Type B pancreatic cell (in vitro differentiated cells): ENCODE measurements at regions not wholly inside any gene's neighbourhood (a gene's known extent, or its start where the extent isn't known, plus 50 kb on each side); places are given as distances from the start of the nearest gene placed in this dataset.

Experiments
- DNase-seq: peaks from one replicate; pipeline ENCODE4 v3.0.0; 2021; ENCODE audit warnings: mixed read lengths; ENCODE audit not compliant: unreplicated experiment; ENCODE audit errors: extremely low spot score
- H3K27ac Mint-ChIP-seq: 2 replicates; pipeline ENCODE4 v1.8.0; 2021; ENCODE audit warnings: mild to moderate bottlenecking, mixed read lengths
- H3K27me3 Mint-ChIP-seq: 2 replicates; pipeline ENCODE4 v1.8.0; 2021; ENCODE audit warnings: mixed read lengths
- H3K36me3 Mint-ChIP-seq: 2 replicates; pipeline ENCODE4 v1.8.0; 2021; ENCODE audit warnings: mixed read lengths
- H3K4me1 Mint-ChIP-seq: one replicate; pipeline ENCODE4 v1.8.0; 2021; ENCODE audit warnings: mixed read lengths; ENCODE audit not compliant: unreplicated experiment
- H3K4me3 Mint-ChIP-seq: 2 replicates; pipeline ENCODE4 v1.8.0; 2021; ENCODE audit warnings: mild to moderate bottlenecking, mixed read lengths
- H3K9me3 Mint-ChIP-seq: 2 replicates; pipeline ENCODE4 v1.8.0; 2021; ENCODE audit warnings: mixed read lengths
- TF ChIP-seq, protein P1 (sequence below): fragments of 200-600 bp; sonication (generic); conservative IDR thresholded peaks from 2 replicates; pipeline ENCODE4 v1.5.0; 2021; ENCODE audit warnings: antibody characterized with exemption, mild to moderate bottlenecking

DNA sequence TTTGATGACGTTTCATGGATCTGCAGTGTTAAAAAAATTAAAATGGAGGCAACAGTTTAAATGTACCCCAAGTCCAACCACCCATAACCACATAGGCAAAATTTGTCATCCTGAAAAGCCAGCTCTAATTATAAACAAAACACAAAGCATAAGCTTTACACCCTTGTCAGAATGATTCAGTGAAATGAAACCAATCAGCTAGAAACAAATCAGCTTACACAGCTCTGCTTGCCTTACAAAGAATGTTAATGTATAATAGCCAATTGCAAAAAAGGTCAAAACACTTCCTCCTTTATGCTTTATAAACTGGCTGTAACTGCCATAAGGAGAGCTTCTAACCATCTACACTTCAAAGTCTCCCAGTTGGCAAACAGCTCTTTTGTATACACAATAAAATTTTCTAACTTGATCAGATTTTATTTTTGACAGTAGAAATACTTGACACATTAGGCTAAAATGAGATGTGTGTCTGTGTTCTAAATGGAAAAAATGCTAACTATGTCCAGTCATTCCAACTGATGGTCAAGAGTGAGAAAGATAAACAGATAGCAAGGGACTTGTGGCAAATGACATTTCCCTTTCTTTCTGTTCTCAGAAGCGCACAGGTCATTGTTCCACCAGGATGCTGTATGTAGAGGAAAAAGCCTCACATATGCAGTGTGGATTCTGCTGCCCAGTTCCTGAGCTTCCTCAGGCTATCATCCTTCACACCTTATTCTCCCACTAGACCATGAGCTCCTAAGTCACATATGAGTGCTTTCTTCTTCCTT, 344.3 kb upstream of the ID4 start:
- no peaks in the 10 kb centered on the region for H3K4me1 Mint-ChIP-seq
- TF ChIP-seq, protein P1, sequence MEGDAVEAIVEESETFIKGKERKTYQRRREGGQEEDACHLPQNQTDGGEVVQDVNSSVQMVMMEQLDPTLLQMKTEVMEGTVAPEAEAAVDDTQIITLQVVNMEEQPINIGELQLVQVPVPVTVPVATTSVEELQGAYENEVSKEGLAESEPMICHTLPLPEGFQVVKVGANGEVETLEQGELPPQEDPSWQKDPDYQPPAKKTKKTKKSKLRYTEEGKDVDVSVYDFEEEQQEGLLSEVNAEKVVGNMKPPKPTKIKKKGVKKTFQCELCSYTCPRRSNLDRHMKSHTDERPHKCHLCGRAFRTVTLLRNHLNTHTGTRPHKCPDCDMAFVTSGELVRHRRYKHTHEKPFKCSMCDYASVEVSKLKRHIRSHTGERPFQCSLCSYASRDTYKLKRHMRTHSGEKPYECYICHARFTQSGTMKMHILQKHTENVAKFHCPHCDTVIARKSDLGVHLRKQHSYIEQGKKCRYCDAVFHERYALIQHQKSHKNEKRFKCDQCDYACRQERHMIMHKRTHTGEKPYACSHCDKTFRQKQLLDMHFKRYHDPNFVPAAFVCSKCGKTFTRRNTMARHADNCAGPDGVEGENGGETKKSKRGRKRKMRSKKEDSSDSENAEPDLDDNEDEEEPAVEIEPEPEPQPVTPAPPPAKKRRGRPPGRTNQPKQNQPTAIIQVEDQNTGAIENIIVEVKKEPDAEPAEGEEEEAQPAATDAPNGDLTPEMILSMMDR: no peak
- no peaks in the 10 kb centered on the region for H3K9me3 Mint-ChIP-seq
- no peaks in the 10 kb centered on the region for H3K36me3 Mint-ChIP-seq
- peaks cover 3% of the 10 kb centered on the region for H3K27me3 Mint-ChIP-seq
- no peak overlapping the region for H3K27ac Mint-ChIP-seq
- H3K4me3 Mint-ChIP-seq: no peak overlapping the region
- no peak for DNase-seq

DNA sequence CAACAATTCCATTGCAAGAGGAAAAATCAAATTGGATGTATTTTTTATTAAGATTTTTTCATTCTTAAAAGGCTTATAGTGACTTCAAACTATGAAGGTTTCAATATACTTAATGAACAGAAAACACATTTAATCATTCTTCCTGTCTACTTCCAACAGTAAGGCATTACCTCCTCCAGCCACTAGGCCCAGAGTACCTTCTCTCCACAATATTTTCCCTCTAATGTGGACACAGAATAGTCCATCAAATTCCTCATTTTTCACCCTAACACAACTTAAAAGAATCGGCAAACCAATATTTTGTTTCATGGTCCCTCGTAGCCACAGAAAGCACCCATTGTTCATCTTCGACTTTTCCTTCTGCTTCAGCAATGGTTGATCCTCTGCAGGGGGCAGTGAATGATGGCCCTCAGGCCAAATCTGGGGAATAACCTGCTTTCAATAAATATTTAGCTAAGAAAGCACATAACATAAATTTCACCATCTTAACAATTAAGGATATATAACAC, 335.4 kb upstream of the ID4 start:
- Mint-ChIP-seq H3K4me1 (no peaks in the 10 kb centered on the region), H3K27ac (no peak overlapping the region), H3K36me3 (no peaks in the 10 kb centered on the region), H3K9me3 (peaks cover 7% of the 10 kb centered on the region), H3K27me3 (peaks cover 3% of the 10 kb centered on the region), H3K4me3 (no peak overlapping the region)
- TF ChIP-seq, protein P1: peak; percentile 64
- no peak for DNase-seq

DNA sequence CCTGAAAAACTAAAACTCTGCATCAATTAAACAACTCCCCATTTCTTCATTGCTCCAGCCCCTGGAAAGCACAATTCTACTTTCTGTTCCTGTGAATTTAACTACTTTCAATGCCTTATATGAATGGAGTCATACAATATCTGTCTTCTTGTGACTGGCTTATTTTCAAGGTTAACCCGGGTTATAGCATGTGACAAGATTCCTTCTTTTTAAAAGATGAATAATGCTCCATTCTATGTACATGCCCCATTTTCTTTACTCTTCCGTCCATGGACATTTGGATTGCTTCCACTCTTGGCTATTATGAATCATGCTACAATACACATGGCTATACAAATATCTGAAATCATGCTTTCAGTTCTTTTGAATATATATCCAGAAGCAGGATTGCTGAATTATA, 334.9 kb upstream of the ID4 start:
- no peaks in the 10 kb centered on the region for H3K36me3 Mint-ChIP-seq
- H3K4me1 Mint-ChIP-seq: no peaks in the 10 kb centered on the region
- TF ChIP-seq, protein P1: no peak
- no peak for DNase-seq
- peaks cover 3% of the 10 kb centered on the region for H3K27me3 Mint-ChIP-seq
- H3K4me3 Mint-ChIP-seq: no peak overlapping the region
- no peak overlapping the region for H3K27ac Mint-ChIP-seq
- peaks cover 7% of the 10 kb centered on the region for H3K9me3 Mint-ChIP-seq

DNA sequence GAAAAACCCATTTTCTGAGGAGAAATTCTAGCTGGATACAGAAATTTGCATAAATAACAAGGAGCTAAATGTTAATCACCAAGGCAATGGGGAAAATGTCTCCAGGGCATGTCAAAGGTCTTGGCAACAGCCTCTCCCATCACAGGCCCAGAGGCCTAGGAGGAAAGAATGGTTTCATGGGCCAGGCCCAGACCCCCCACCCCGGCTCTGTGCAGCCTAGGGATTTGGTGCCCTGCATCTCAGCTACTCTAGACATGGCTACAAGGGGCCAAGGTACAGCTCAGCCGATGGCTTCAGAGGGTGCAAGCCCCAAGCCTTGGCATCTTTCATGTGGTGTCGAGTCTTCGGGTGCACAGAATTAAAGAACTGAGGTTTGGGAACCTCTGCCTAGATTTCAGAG, 321.2 kb upstream of the ID4 start:
- Mint-ChIP-seq H3K4me3 (no peak overlapping the region), H3K36me3 (peaks cover 5% of the 10 kb centered on the region), H3K9me3 (peaks cover 30% of the 10 kb centered on the region), H3K4me1 (no peaks in the 10 kb centered on the region), H3K27ac (no peak overlapping the region), H3K27me3 (no peaks in the 10 kb centered on the region)
- TF ChIP-seq, protein P1: no peak
- DNase-seq: no peak

DNA sequence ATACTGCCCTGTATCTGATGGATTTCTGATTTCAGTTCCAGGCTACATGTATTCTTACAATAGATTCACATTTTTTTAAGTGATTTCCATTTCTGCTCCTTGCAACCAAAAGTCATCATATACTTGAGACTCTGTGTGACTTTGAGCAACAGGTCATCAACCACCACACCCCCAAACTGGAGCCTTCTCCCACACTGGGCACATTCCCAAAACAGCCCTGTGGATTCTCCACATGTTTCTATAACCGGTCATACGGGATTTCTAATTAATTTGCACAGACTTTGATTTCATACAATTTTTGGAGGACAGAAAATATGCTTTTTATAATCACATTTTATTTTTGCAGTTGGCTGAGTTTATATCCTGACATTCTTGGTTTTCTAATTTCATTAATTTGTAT, 317.2 kb upstream of the ID4 start:
- peaks cover 12% of the 10 kb centered on the region for H3K9me3 Mint-ChIP-seq
- no peak overlapping the region for H3K4me3 Mint-ChIP-seq
- no peaks in the 10 kb centered on the region for H3K27me3 Mint-ChIP-seq
- no peak for DNase-seq
- TF ChIP-seq, protein P1: no peak
- no peaks in the 10 kb centered on the region for H3K4me1 Mint-ChIP-seq
- H3K27ac Mint-ChIP-seq: no peak overlapping the region
- peaks cover 5% of the 10 kb centered on the region for H3K36me3 Mint-ChIP-seq
